ENCODE measurements at regions not wholly inside any gene's neighbourhood (a gene's known extent, or its start where the extent isn't known, plus 50 kb on each side); places are given as distances from the start of the nearest gene placed in this dataset.

GRCh38 chr22:48897645-48898370 is 929.9 kb downstream of the BRD1 start (continued):
- TF ChIP-seq TBX2 (CRISPR knock-in tag; IDR thresholded peaks at IDR 0.05; ENCODE audit: borderline replicate concordance) (no peak), ZFP41 (CRISPR knock-in tag; IDR thresholded peaks at IDR 0.05; ENCODE audit: borderline replicate concordance) (no peak), NCOR1 (IDR thresholded peaks at IDR 0.05; ENCODE audit: borderline replicate concordance, low read length) (no peak), KDM2A (CRISPR knock-in tag; IDR thresholded peaks at IDR 0.05; ENCODE audit: borderline replicate concordance, low read depth) (no peak), MEF2D (CRISPR knock-in tag; IDR thresholded peaks at IDR 0.05) (no peak), ELF1 (CRISPR knock-in tag; IDR thresholded peaks at IDR 0.05) (no peak), RXRA (CRISPR knock-in tag; IDR thresholded peaks at IDR 0.05) (no peak), ZNF335 (CRISPR knock-in tag; IDR thresholded peaks at IDR 0.05) (no peak)

GRCh38 chr22:48896766-48897644 is 930.7 kb downstream of the BRD1 start:
- H3K36me3 ChIP-seq (replicated peaks in 1 of 2; ENCODE audit: control insufficient read depth in 1 of 2, insufficient read depth in 2 of 2, low read length in 2 of 2): no peaks in the 10 kb centered on the region
- intact Hi-C loops (cut with micrococcal nuclease; ENCODE audit: unreplicated experiment) (no loop called here), in situ Hi-C loops (cut with HindIII; ENCODE audit: extremely low pct_ligation_motif_present, low pct_unique_long_range_greater_than_20kb) (no loop called here)
- BruUV-seq (replicated peaks): no TSS peak
- H4K20me1 ChIP-seq (ENCODE audit: insufficient read depth, low read length): no peaks in the 10 kb centered on the region
- H2AFZ ChIP-seq (ENCODE audit: low read length): no peak overlapping the region
- no peaks in the 10 kb centered on the region for H3K9me3 ChIP-seq (ENCODE audit: low read length)
- no peak for FAIRE-seq
- H3K79me2 ChIP-seq (ENCODE audit: insufficient read depth, low read length): no peaks in the 10 kb centered on the region
- no peak overlapping the region for H3K9ac ChIP-seq (ENCODE audit: insufficient read depth, low read depth, low read length)
- no peak for DNase-seq (ENCODE audit: low spot score)
- CTCF ChIA-PET (ENCODE audit: low intra/inter-chr PET ratio, low total read pairs): no interaction called here
- H3K27ac ChIP-seq (ENCODE audit: extremely low read length, insufficient read depth, low read length): no peak overlapping the region
- H3K27me3 ChIP-seq (ENCODE audit: control insufficient read depth in 1 of 2, insufficient read depth in 2 of 2, low read length in 2 of 2): peaks cover 1 to 58% of the 10 kb centered on the region in 2 experiments; a peak in 3 of 5 replicates
- no peak overlapping the region for H3K4me2 ChIP-seq (ENCODE audit: low read depth, low read length)
- ATAC-seq: no peak
- H3K4me3 ChIP-seq (replicated peaks in 1 of 3; ENCODE audit: insufficient read depth in 1 of 3, low read depth in 2 of 3, low read length in 3 of 3): no peak overlapping the region
- 51% methylated on average over 14 of the region's 33 CpGs for WGBS (ENCODE audit: low lambda C conversion rate)
- H3K4me1 ChIP-seq (ENCODE audit: insufficient read depth, low read length): no peaks in the 10 kb centered on the region
- POLR2A ChIA-PET: no interaction called here
- TF ChIP-seq HHEX (CRISPR knock-in tag; IDR thresholded peaks at IDR 0.05): no peak
- TF ChIP-seq ZNF777 (CRISPR knock-in tag; IDR thresholded peaks at IDR 0.05): no peak
- no peak for TF ChIP-seq CREB1 (IDR thresholded peaks at IDR 0.05)
- TF ChIP-seq CREB1 (CRISPR knock-in tag; IDR thresholded peaks at IDR 0.05): no peak
- no peak for TF ChIP-seq DBP (CRISPR knock-in tag; IDR thresholded peaks at IDR 0.05; ENCODE audit: not compliant biosample characterization)
- TF ChIP-seq KMT2A (CRISPR knock-in tag; IDR thresholded peaks at IDR 0.05): no peak
- TF ChIP-seq JDP2 (CRISPR knock-in tag; IDR thresholded peaks at IDR 0.05; ENCODE audit: borderline replicate concordance): no peak
- no peak for TF ChIP-seq POLR2A (IDR thresholded peaks at IDR 0.05; ENCODE audit: insufficient read depth in 1 of 2, low read depth in 2 of 2, low read length in 2 of 2)
- TF ChIP-seq NFIC (IDR thresholded peaks at IDR 0.05; ENCODE audit: low read length): no peak
- TF ChIP-seq ZNF441 (CRISPR knock-in tag; IDR thresholded peaks at IDR 0.05; ENCODE audit: borderline replicate concordance): no peak
- TF ChIP-seq SRSF4 (IDR thresholded peaks at IDR 0.05; ENCODE audit: low read depth, low read length, poor library complexity, severe bottlenecking): no peak
- no peak for TF ChIP-seq GABPB1 (CRISPR knock-in tag; IDR thresholded peaks at IDR 0.05)
- no peak for TF ChIP-seq ZNF710 (CRISPR knock-in tag; IDR thresholded peaks at IDR 0.05; ENCODE audit: borderline replicate concordance)
- no peak for TF ChIP-seq ZNF451 (CRISPR knock-in tag; IDR thresholded peaks at IDR 0.05)
- TF ChIP-seq ZNF329 (CRISPR knock-in tag; IDR thresholded peaks at IDR 0.05; ENCODE audit: low read depth): no peak

All from HepG2 (cell line).